A549 (cell line): ENCODE measurements at regions not wholly inside any gene's neighbourhood (a gene's known extent, or its start where the extent isn't known, plus 50 kb on each side); places are given as distances from the start of the nearest gene placed in this dataset.

Source experiments
- ATAC-seq, 2 experiments: fragments of 200-7000 bp in 1 of 2; fragments of >200 bp in 1 of 2; cut with Nextera tagmentation in 1 of 2; cut with Tn5 transposase in 1 of 2; 3 replicates each; pipeline versions ENCODE4 v1.8.0 to v1.9.1; 2018 to 2020; ENCODE audit warnings: mild to moderate bottlenecking in 1 of 2, moderate library complexity in 1 of 2
- CTCF ChIA-PET: fragments of 300-600 bp; sonication (Branson Sonifier 250); formaldehyde crosslinking; extraction: SDS; loops from one replicate; lab custom pipeline; 2021; ENCODE audit warnings: antibody characterized with exemption, inconsistent platforms; lab: Yijun Ruan, JAX
- POLR2A ChIA-PET: fragments of 350-600 bp; formaldehyde crosslinking; extraction: SDS; loops from one replicate; lab custom pipeline; 2021; ENCODE audit warnings: antibody characterized with exemption, inconsistent platforms; lab: Yijun Ruan, JAX
- DNase-seq, 2 experiments: peaks; one replicate each; pipeline versions ENCODE4 v3.0.0 to v3.0.0-alpha.2; 2011 to 2016; ENCODE audit warnings: low read depth in 1 of 2, low spot score in 1 of 2
- FAIRE-seq: peaks from 2 replicates; lab custom pipeline; 2011; peaks lifted over from hg19 to GRCh38; lab: Jason Lieb, UNC
- H3K27ac ChIP-seq, 2 experiments: fragments of >200 bp; sonication (Bioruptor Twin); formaldehyde crosslinking; 3 replicates each; pipeline ENCODE4 v1.5.1; 2016 to 2017
- H3K4me1 ChIP-seq: fragments of >200 bp; sonication (Bioruptor Twin); formaldehyde crosslinking; 3 replicates; pipeline ENCODE4 v1.6.1; 2016
- H3K4me2 ChIP-seq: fragments of >200 bp; sonication (Bioruptor Twin); formaldehyde crosslinking; 3 replicates; pipeline ENCODE4 v1.6.1; 2016
- H3K4me3 ChIP-seq: fragments of >200 bp; sonication (Bioruptor Twin); formaldehyde crosslinking; 3 replicates; pipeline ENCODE4 v1.5.1; 2016
- H3K9me3 ChIP-seq: fragments of >200 bp; sonication (Bioruptor Twin); formaldehyde crosslinking; 3 replicates; pipeline ENCODE4 v1.6.1; 2016
- CBX2 ChIP-seq: fragments of 200-600 bp; sonication (generic); IDR thresholded peaks from 2 replicates; pipeline ENCODE4 v1.6.1; 2016; ENCODE audit warnings: low read depth, mild to moderate bottlenecking, borderline replicate concordance
- CBX8 ChIP-seq: fragments of 200-600 bp; sonication (generic); IDR thresholded peaks from 2 replicates; pipeline ENCODE4 v1.6.1; 2016
- CHD4 ChIP-seq: fragments of 200-600 bp; sonication (generic); IDR thresholded peaks from 2 replicates; pipeline ENCODE4 v1.6.1; 2016; ENCODE audit warnings: antibody characterized with exemption, mild to moderate bottlenecking, borderline replicate concordance
- EHMT2 ChIP-seq: fragments of 200-600 bp; sonication (generic); IDR thresholded peaks from 2 replicates; pipeline ENCODE4 v1.6.1; 2016; ENCODE audit warnings: antibody characterized with exemption, low read depth, mild to moderate bottlenecking, moderate library complexity
- EP300 ChIP-seq, 2 experiments: fragments of >200 bp; sonication (Bioruptor Twin); formaldehyde crosslinking; IDR thresholded peaks; 2 replicates in 1 of 2; 3 replicates in 1 of 2; pipeline ENCODE4 v1.6.1; 2016 to 2017
- FOSB ChIP-seq: fragments of 250-450 bp; sonication (Bioruptor Pico); IDR thresholded peaks from 2 replicates; pipeline ENCODE4 v1.5.0; 2020; ENCODE audit warnings: mild to moderate bottlenecking, moderate library complexity
- FOSL2 ChIP-seq, 2 experiments: fragments of 450-650 bp in 1 of 2; fragments of >200 bp in 1 of 2; sonication (Bioruptor Twin) in 1 of 2; formaldehyde crosslinking; IDR thresholded peaks; 2 replicates each; pipeline versions ENCODE4 v1.5.0 to v1.6.1; 2016 to 2020; ENCODE audit warnings: mild to moderate bottlenecking in 1 of 2, moderate library complexity in 1 of 2
- HDAC2 ChIP-seq: fragments of 200-600 bp; sonication (generic); IDR thresholded peaks from 2 replicates; pipeline ENCODE4 v1.6.1; 2016
- HEYL ChIP-seq: fragments of 250-450 bp; sonication (Bioruptor Pico); IDR thresholded peaks from 2 replicates; pipeline ENCODE4 v1.8.0; 2021; ENCODE audit warnings: mild to moderate bottlenecking, moderate library complexity
- HOXA7 ChIP-seq: fragments of 250-450 bp; sonication (Bioruptor Pico); IDR thresholded peaks from 2 replicates; pipeline ENCODE4 v1.5.0; 2020; ENCODE audit warnings: mild to moderate bottlenecking, moderate library complexity
- HOXB5 ChIP-seq: fragments of 250-450 bp; sonication (Bioruptor Pico); IDR thresholded peaks from 2 replicates; pipeline ENCODE4 v1.5.0; 2020; ENCODE audit warnings: mild to moderate bottlenecking, moderate library complexity
- KDM1A ChIP-seq: fragments of 200-600 bp; sonication (generic); IDR thresholded peaks from 2 replicates; pipeline ENCODE4 v1.6.1; 2016; ENCODE audit warnings: low read depth, mild to moderate bottlenecking
- MAZ ChIP-seq: fragments of 150-350 bp; IDR thresholded peaks from 2 replicates; pipeline ENCODE4 v1.6.1; 2014; ENCODE audit warnings: antibody characterized with exemption, low read depth, low read length, borderline replicate concordance
- NPAS2 ChIP-seq: fragments of 250-450 bp; sonication (Bioruptor Pico); IDR thresholded peaks from 2 replicates; pipeline ENCODE4 v1.8.0; 2022; ENCODE audit warnings: mild to moderate bottlenecking, moderate library complexity, borderline replicate concordance
- NR3C1 ChIP-seq: fragments of >200 bp; sonication (Bioruptor Twin); formaldehyde crosslinking; IDR thresholded peaks from 3 replicates; pipeline ENCODE4 v1.6.1; 2017
- PHF8 ChIP-seq: fragments of 200-600 bp; sonication (generic); IDR thresholded peaks from 2 replicates; pipeline ENCODE4 v1.6.1; 2016; ENCODE audit warnings: low read depth, mild to moderate bottlenecking, antibody characterized with exemption, moderate library complexity, borderline replicate concordance
- POLR2AphosphoS2 ChIP-seq: conservative IDR thresholded peaks from 2 replicates; pipeline ENCODE4 v1.6.1; 2012; ENCODE audit warnings: low read length, improper control_type of control experiment, inconsistent platforms
- RARB ChIP-seq: fragments of 250-450 bp; sonication (Bioruptor Pico); IDR thresholded peaks from 2 replicates; pipeline ENCODE4 v1.8.0; 2021; ENCODE audit warnings: mild to moderate bottlenecking, moderate library complexity
- RFX5 ChIP-seq: fragments of 450-650 bp; IDR thresholded peaks from 2 replicates; pipeline ENCODE4 v1.7.1; 2014; ENCODE audit warnings: antibody characterized with exemption, mild to moderate bottlenecking, moderate library complexity
- SMC3 ChIP-seq: fragments of >200 bp; sonication (Bioruptor Twin); formaldehyde crosslinking; IDR thresholded peaks from 3 replicates; pipeline ENCODE4 v1.6.1; 2018; ENCODE audit warnings: inconsistent platforms
- SREBF2 ChIP-seq: fragments of 450-650 bp; IDR thresholded peaks from 2 replicates; pipeline ENCODE4 v1.6.1; 2014; ENCODE audit warnings: mild to moderate bottlenecking, moderate library complexity
- TFCP2L1 ChIP-seq: fragments of 250-450 bp; sonication (Bioruptor Pico); IDR thresholded peaks from 2 replicates; pipeline ENCODE4 v1.5.0; 2021; ENCODE audit warnings: mild to moderate bottlenecking
- ZFP36 ChIP-seq: fragments of 450-650 bp; IDR thresholded peaks from 2 replicates; pipeline ENCODE4 v1.6.1; 2014; ENCODE audit warnings: borderline replicate concordance; ENCODE audit not compliant: partially characterized antibody
- ZNF302 ChIP-seq: fragments of 250-450 bp; sonication (Bioruptor Pico); IDR thresholded peaks from 2 replicates; pipeline ENCODE4 v1.9.0; 2021; ENCODE audit warnings: inconsistent platforms, mild to moderate bottlenecking, moderate library complexity
- ZSCAN20 ChIP-seq: fragments of 250-450 bp; sonication (Bioruptor Pico); IDR thresholded peaks from 2 replicates; pipeline ENCODE4 v1.8.0; 2022; ENCODE audit warnings: mild to moderate bottlenecking, moderate library complexity
- WGBS: methylation state at CpG from one replicate; pipeline ENCODE4 v1.1.6; 2017; ENCODE audit errors: missing lambda C conversion rate; 5-methylcytosine and 5-hydroxymethylcytosine counted together
- TF ChIP-seq, protein P1 (sequence below): IDR thresholded peaks from 2 replicates; pipeline ENCODE4 v1.6.1; 2012
- TF ChIP-seq, protein P2 (sequence below): fragments of 450-650 bp; IDR thresholded peaks from 2 replicates; pipeline ENCODE4 v1.6.1; 2014; ENCODE audit warnings: antibody characterized with exemption
- TF ChIP-seq, protein P3 (sequence below): IDR thresholded peaks from 2 replicates; pipeline ENCODE4 v1.6.1; 2012; ENCODE audit warnings: low read depth, borderline replicate concordance
- TF ChIP-seq, protein P4 (sequence below): fragments of 250-450 bp; sonication (Bioruptor Pico); IDR thresholded peaks from 2 replicates; pipeline ENCODE4 v1.5.0; 2020; ENCODE audit warnings: low read depth, mild to moderate bottlenecking, moderate library complexity
- TF ChIP-seq, protein P5 (sequence below): fragments of 150-350 bp; IDR thresholded peaks from 2 replicates; pipeline ENCODE4 v1.6.1; 2014; ENCODE audit warnings: low read depth, mild to moderate bottlenecking, low read length

DNA sequence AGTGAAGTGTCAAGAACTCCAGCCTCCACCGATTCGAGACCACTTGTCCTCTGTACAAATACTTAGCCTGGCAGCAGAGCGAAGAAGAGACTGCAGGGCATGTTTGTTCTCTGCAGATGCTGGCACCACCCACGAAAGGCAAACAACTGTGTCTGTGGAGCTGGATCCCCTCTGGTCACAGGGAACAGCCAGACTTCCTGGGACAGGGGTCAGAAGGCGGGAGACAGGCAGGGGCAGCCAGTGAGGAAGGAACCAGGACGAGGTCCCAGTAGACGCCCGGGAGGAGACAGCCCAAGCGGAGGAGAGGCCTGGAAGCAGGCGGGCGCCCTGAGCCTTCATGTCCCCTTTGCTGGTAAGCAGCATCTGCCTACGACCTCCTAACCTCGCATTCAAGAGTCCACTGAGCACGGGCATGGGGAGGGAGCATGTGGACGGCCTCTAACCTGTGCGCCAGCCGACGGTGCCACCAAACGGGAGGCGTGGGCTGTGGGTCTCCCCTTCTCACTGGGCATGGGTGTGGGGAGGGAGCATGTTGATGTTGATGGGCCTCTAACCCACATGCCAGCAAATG is 265.5 kb downstream of the DLL1 start:
- H3K4me2 ChIP-seq = no peak overlapping the region

DNA sequence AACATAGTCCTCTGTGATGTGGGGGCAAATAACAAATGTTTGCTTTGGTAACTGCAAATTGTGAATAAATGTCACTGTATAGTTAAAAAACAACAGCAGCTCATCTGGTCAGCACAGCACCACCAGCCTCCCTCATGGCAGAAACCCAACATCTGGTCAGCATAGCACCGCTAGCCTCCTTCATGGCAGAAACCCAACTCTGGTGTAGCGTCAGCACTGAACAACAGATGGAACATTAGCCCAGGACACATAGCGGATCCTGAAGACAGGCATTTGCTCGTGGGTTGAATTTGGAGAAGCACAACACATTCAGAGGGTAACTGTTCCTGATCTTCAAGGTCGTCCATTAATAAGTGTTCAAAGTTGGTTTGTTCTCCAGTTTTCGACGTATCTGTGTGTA is 265.9 kb downstream of the DLL1 start:
- H3K4me3 ChIP-seq = no peak overlapping the region
- WGBS = 27% methylated on average over 7 of the region's 7 CpGs
- FAIRE-seq = no peak

More for the DNA sequence above, 265.5 kb downstream of the DLL1 start:
- ChIA-PET POLR2A (no interaction called here), CTCF (no interaction called here)
- Histone ChIP-seq H3K9me3 (no peaks in the 10 kb centered on the region), H3K4me3 (no peak overlapping the region), H3K27ac (no peak overlapping the region), H3K4me1 (no peaks in the 10 kb centered on the region)
- no peak for DNase-seq
- TF ChIP-seq CBX8 (no peak), HOXB5 (CRISPR knock-in tag) (no peak), CHD4 (no peak), TFCP2L1 (CRISPR knock-in tag) (no peak), SMC3 (no peak)
- TF ChIP-seq, protein P1, sequence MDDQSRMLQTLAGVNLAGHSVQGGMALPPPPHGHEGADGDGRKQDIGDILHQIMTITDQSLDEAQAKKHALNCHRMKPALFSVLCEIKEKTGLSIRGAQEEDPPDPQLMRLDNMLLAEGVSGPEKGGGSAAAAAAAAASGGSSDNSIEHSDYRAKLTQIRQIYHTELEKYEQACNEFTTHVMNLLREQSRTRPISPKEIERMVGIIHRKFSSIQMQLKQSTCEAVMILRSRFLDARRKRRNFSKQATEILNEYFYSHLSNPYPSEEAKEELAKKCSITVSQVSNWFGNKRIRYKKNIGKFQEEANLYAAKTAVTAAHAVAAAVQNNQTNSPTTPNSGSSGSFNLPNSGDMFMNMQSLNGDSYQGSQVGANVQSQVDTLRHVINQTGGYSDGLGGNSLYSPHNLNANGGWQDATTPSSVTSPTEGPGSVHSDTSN = no peak
- ATAC-seq = no peak
- FAIRE-seq = no peak
- WGBS = 34% methylated on average over 3 of the region's 20 CpGs

DNA sequence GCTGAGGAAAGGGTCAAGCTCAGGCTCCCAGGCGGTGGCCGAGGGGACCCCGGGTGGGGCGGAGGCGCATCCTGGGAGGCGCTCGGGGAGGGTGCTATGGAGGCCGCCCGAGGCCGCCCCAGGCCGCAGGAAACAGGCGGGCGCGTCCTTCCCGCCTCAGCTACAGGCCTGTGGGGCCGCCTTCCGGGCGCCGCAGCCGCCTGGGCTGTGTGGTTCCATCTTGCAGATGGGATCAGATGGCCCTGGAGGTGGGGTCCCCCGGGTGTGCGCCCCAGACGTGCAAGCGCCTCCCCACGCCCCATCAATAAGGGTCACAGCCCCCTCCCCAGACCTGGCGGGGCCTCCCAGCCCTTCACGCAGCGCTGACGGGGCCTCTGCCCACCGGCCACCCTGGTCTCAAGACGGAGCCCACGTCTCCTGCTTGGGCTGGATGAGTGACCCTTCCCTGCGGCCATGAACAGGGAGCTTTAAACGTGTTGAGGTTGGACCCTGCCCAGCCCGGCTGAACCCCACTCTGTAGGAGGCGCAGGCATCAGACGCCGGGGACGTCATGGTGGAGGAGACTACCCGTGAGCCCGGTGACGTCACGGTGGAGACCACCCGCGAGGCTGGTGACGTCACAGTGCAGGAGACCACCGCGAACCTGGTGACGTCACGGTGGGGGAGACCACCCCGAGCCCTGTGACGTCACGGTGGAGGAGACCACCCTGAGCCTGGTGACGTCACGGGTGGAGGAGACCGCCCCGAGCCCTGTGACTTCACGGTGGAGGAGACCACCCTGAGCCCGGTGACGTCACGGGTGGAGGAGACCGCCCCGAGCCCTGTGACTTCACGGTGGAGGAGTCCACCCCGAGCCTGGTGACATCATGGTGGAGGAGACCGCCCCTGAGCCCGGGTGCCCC is 267.0 kb downstream of the DLL1 start:
- Histone ChIP-seq H3K4me3 (no peak overlapping the region), H3K4me2 (no peak overlapping the region), H3K9me3 (no peaks in the 10 kb centered on the region), H3K27ac (no peak overlapping the region), H3K4me1 (no peaks in the 10 kb centered on the region)
- ChIA-PET CTCF (no interaction called here), POLR2A (no interaction called here)
- FAIRE-seq = no peak
- ATAC-seq = no peak
- no peak for DNase-seq
- 75% methylated on average over 7 of the region's 67 CpGs for WGBS
- TF ChIP-seq HEYL (CRISPR knock-in tag) = no peak
- TF ChIP-seq, protein P2, sequence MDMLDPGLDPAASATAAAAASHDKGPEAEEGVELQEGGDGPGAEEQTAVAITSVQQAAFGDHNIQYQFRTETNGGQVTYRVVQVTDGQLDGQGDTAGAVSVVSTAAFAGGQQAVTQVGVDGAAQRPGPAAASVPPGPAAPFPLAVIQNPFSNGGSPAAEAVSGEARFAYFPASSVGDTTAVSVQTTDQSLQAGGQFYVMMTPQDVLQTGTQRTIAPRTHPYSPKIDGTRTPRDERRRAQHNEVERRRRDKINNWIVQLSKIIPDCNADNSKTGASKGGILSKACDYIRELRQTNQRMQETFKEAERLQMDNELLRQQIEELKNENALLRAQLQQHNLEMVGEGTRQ = no peak
- no peak for TF ChIP-seq ZSCAN20
- no peak for TF ChIP-seq RARB (CRISPR knock-in tag)
- TF ChIP-seq, protein P3, sequence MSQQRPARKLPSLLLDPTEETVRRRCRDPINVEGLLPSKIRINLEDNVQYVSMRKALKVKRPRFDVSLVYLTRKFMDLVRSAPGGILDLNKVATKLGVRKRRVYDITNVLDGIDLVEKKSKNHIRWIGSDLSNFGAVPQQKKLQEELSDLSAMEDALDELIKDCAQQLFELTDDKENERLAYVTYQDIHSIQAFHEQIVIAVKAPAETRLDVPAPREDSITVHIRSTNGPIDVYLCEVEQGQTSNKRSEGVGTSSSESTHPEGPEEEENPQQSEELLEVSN = no peak
- TF ChIP-seq FOSB (CRISPR knock-in tag) = no peak
- no peak for TF ChIP-seq CBX2
- TF ChIP-seq, protein P4, sequence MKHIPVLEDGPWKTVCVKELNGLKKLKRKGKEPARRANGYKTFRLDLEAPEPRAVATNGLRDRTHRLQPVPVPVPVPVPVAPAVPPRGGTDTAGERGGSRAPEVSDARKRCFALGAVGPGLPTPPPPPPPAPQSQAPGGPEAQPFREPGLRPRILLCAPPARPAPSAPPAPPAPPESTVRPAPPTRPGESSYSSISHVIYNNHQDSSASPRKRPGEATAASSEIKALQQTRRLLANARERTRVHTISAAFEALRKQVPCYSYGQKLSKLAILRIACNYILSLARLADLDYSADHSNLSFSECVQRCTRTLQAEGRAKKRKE (CRISPR knock-in tag) = no peak

More for the DNA sequence above, 265.9 kb downstream of the DLL1 start:
- TF ChIP-seq HDAC2 (no peak), FOSL2 (IDR thresholded peaks at IDR 0.05) (no peak), FOSL2 (CRISPR knock-in tag; IDR thresholded peaks at IDR 0.05) (no peak), KDM1A (no peak), HOXA7 (CRISPR knock-in tag) (no peak), PHF8 (no peak), ZNF302 (CRISPR knock-in tag) (no peak), EHMT2 (no peak), HOXB5 (CRISPR knock-in tag) (no peak), POLR2AphosphoS2 (no peak), MAZ (no peak), EP300 (IDR thresholded peaks at IDR 0.05) (no peak), RFX5 (no peak), SMC3 (no peak), SREBF2 (no peak), NPAS2 (CRISPR knock-in tag) (no peak), ZFP36 (no peak), NR3C1 (no peak)
- TF ChIP-seq, protein P1 = no peak
- TF ChIP-seq, protein P5, sequence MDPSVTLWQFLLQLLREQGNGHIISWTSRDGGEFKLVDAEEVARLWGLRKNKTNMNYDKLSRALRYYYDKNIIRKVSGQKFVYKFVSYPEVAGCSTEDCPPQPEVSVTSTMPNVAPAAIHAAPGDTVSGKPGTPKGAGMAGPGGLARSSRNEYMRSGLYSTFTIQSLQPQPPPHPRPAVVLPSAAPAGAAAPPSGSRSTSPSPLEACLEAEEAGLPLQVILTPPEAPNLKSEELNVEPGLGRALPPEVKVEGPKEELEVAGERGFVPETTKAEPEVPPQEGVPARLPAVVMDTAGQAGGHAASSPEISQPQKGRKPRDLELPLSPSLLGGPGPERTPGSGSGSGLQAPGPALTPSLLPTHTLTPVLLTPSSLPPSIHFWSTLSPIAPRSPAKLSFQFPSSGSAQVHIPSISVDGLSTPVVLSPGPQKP = no peak
- ChIA-PET CTCF (no interaction called here), POLR2A (no interaction called here)
- Histone ChIP-seq H3K27ac (no peak overlapping the region), H3K9me3 (no peaks in the 10 kb centered on the region), H3K4me2 (no peak overlapping the region), H3K4me1 (no peaks in the 10 kb centered on the region)
- DNase-seq = no peak
- no peak for ATAC-seq
